ENCODE measurements at regions not wholly inside any gene's neighbourhood (a gene's known extent, or its start where the extent isn't known, plus 50 kb on each side); places are given as distances from the start of the nearest gene placed in this dataset.

GRCh38 chr18:44280479-44280878 is 400.2 kb upstream of the SETBP1 start:
- no peak overlapping the region for H3K27ac ChIP-seq (ENCODE audit: extremely low read depth, low read depth, low read length)
- ChIA-PET CTCF (no interaction called here), POLR2A (no interaction called here)
- TF ChIP-seq ZNF664 (tag by site-specific recombination; IDR thresholded peaks at IDR 0.05) (no peak), ZNF335 (tag by site-specific recombination; conservative IDR thresholded peaks at IDR 0.05) (no peak)
- no peaks in the 10 kb centered on the region for H3K36me3 ChIP-seq (ENCODE audit: control insufficient read depth in 2 of 2, insufficient read depth in 1 of 2, low read length in 2 of 2)
- H3K4me1 ChIP-seq (ENCODE audit: control insufficient read depth, insufficient read depth, low read length), result no peaks in the 10 kb centered on the region
- no peaks in the 10 kb centered on the region for H3K9me3 ChIP-seq (ENCODE audit: control insufficient read depth, insufficient read depth, low read depth, low read length)
- H3K4me3 ChIP-seq (ENCODE audit: low read depth, low read length), result no peak overlapping the region

GRCh38 chr18:44286049-44286448 is 394.6 kb upstream of the SETBP1 start:
- H3K4me3 ChIP-seq (ENCODE audit: low read depth, low read length), result no peak overlapping the region
- H3K27ac ChIP-seq (ENCODE audit: extremely low read depth, low read depth, low read length), result no peak overlapping the region
- TF ChIP-seq ZEB2 (tag by site-specific recombination; IDR thresholded peaks at IDR 0.05) (no peak), GFI1B (tag by site-specific recombination; IDR thresholded peaks at IDR 0.05) (no peak), ZBTB17 (tag by site-specific recombination; IDR thresholded peaks at IDR 0.05) (no peak), ZIC2 (tag by site-specific recombination; IDR thresholded peaks at IDR 0.05) (no peak), ZNF513 (tag by site-specific recombination; IDR thresholded peaks at IDR 0.05) (no peak), ZNF623 (tag by site-specific recombination; IDR thresholded peaks at IDR 0.05) (no peak), ZNF335 (tag by site-specific recombination; conservative IDR thresholded peaks at IDR 0.05) (no peak), ZNF837 (tag by site-specific recombination; IDR thresholded peaks at IDR 0.05) (no peak), ZNF155 (tag by site-specific recombination; IDR thresholded peaks at IDR 0.05) (no peak), REPIN1 (tag by site-specific recombination; IDR thresholded peaks at IDR 0.05; ENCODE audit: low read depth) (no peak)
- POLR2A ChIA-PET, result no interaction called here
- CTCF ChIA-PET, result no interaction called here
- no peaks in the 10 kb centered on the region for H3K36me3 ChIP-seq (ENCODE audit: control insufficient read depth in 2 of 2, insufficient read depth in 1 of 2, low read length in 2 of 2)
- no peaks in the 10 kb centered on the region for H3K4me1 ChIP-seq (ENCODE audit: control insufficient read depth, insufficient read depth, low read length)
- no peaks in the 10 kb centered on the region for H3K9me3 ChIP-seq (ENCODE audit: control insufficient read depth, insufficient read depth, low read depth, low read length)

- Histone ChIP-seq H3K36me3 (ENCODE audit: control insufficient read depth in 2 of 2, insufficient read depth in 1 of 2, low read length in 2 of 2) (no peaks in the 10 kb centered on the region), H3K9me3 (ENCODE audit: control insufficient read depth, insufficient read depth, low read depth, low read length) (no peaks in the 10 kb centered on the region), H3K27ac (ENCODE audit: extremely low read depth, low read depth, low read length) (no peak overlapping the region), H3K4me1 (ENCODE audit: control insufficient read depth, insufficient read depth, low read length) (no peaks in the 10 kb centered on the region), H3K4me3 (ENCODE audit: low read depth, low read length) (no peak overlapping the region)
- CTCF ChIA-PET, result interaction anchor here (0.7 to 1.2 kb wide), 4 partner anchors 9 to 670 kb away, joined by 3 to 4 read pairs (median 3); no protein-coding TSS in a partner anchor
- no peak for TF ChIP-seq AEBP2 (tag by site-specific recombination; IDR thresholded peaks at IDR 0.05; ENCODE audit: borderline replicate concordance)
- POLR2A ChIA-PET, result no interaction called here
Observed at GRCh38 chr18:44290366-44290977, 390.2 kb upstream of the SETBP1 start.

GRCh38 chr18:44298566-44298965 is 382.1 kb upstream of the SETBP1 start:
- Histone ChIP-seq H3K36me3 (ENCODE audit: control insufficient read depth in 2 of 2, insufficient read depth in 1 of 2, low read length in 2 of 2) (no peaks in the 10 kb centered on the region), H3K4me1 (ENCODE audit: control insufficient read depth, insufficient read depth, low read length) (no peaks in the 10 kb centered on the region), H3K9me3 (ENCODE audit: control insufficient read depth, insufficient read depth, low read depth, low read length) (no peaks in the 10 kb centered on the region), H3K4me3 (ENCODE audit: low read depth, low read length) (no peak overlapping the region), H3K27ac (ENCODE audit: extremely low read depth, low read depth, low read length) (no peak overlapping the region)
- ChIA-PET POLR2A (no interaction called here), CTCF (interaction anchor here (0.7 kb wide), 1 partner anchor 1011 kb away, joined by 3 read pairs; no protein-coding TSS in a partner anchor)
- TF ChIP-seq MEIS1 (CRISPR knock-in tag; IDR thresholded peaks at IDR 0.05; ENCODE audit: borderline replicate concordance) (no peak), GFI1B (tag by site-specific recombination; IDR thresholded peaks at IDR 0.05) (no peak), ZNF747 (tag by site-specific recombination; IDR thresholded peaks at IDR 0.05) (no peak), ZNF366 (tag by site-specific recombination; conservative IDR thresholded peaks at IDR 0.05) (no peak), ZNF830 (tag by site-specific recombination; IDR thresholded peaks at IDR 0.05; ENCODE audit: low read depth) (no peak), WT1 (tag by site-specific recombination; IDR thresholded peaks at IDR 0.05) (no peak), ZNF112 (tag by site-specific recombination; IDR thresholded peaks at IDR 0.05) (no peak), ZNF560 (tag by site-specific recombination; IDR thresholded peaks at IDR 0.05; ENCODE audit: borderline replicate concordance) (no peak), ZXDB (tag by site-specific recombination; IDR thresholded peaks at IDR 0.05) (no peak), ZNF585B (tag by site-specific recombination; IDR thresholded peaks at IDR 0.05) (no peak), ZNF791 (tag by site-specific recombination; IDR thresholded peaks at IDR 0.05) (no peak), ZNF155 (tag by site-specific recombination; IDR thresholded peaks at IDR 0.05) (no peak)

All from HEK293 (cell line).